ENCODE measurements at regions not wholly inside any gene's neighbourhood (a gene's known extent, or its start where the extent isn't known, plus 50 kb on each side); places are given as distances from the start of the nearest gene placed in this dataset.
A peak's percentile ranks its signal among the peaks of the same experiment; 100 is the strongest.

- Histone ChIP-seq H3K4me1 (peaks cover 12 to 42% (median 20%) of the 10 kb centered on the region in 10 experiments), H3K27me3 (peaks cover 0 to 32% (median 0%) of the 10 kb centered on the region in 11 experiments; a peak in 4 of 22 replicates), H3K4me2 (no peak overlapping the region), H3K36me3 (no peaks in the 10 kb centered on the region), H4K20me1 (0 out of 22 replicates have a peak, but pooled peaks cover 0 to 3% (median 0%) of the 10 kb centered on the region in 11 experiments), H3K9me3 (replicated peaks in 1 of 11) (peaks cover 0 to 13% (median 0%) of the 10 kb centered on the region in 11 experiments; a peak in 7 of 22 replicates), H3K4me3 (no peak overlapping the region), H3K9ac (no peak overlapping the region), H3K27ac (no peak overlapping the region)
- no peak for TF ChIP-seq Cebpa-rat (IDR thresholded peaks at IDR 0.05)
Observed at GRCh38 chr6:93684339-93684738, 265.0 kb upstream of the EPHA7 start.

GRCh38 chr6:93679836-93680235, 260.5 kb upstream of the EPHA7 start:
- H3K9ac ChIP-seq, result no peak overlapping the region
- H4K20me1 ChIP-seq, result no peaks in the 10 kb centered on the region
- H3K27ac ChIP-seq, result peak overlapping the region in 7 of 11 experiments; percentile 26 to 58 (median 35); a peak in 6 of 22 replicates
- TF ChIP-seq Cebpa-rat (IDR thresholded peaks at IDR 0.05), result no peak
- H3K36me3 ChIP-seq, result no peaks in the 10 kb centered on the region
- H3K4me1 ChIP-seq, result peaks cover 18 to 43% (median 23%) of the 10 kb centered on the region in 10 experiments
- H3K4me2 ChIP-seq, result peak overlapping the region; percentile 32 to 66 (median 53); a peak in 20 of 22 replicates
- H3K9me3 ChIP-seq (replicated peaks in 1 of 11), result peaks cover 0 to 10% (median 0%) of the 10 kb centered on the region in 11 experiments; a peak in 7 of 22 replicates
- H3K4me3 ChIP-seq, result no peak overlapping the region
- peaks cover 0 to 25% (median 0%) of the 10 kb centered on the region in 11 experiments; a peak in 5 of 22 replicates for H3K27me3 ChIP-seq

GRCh38 chr6:93678841-93679454, 259.6 kb upstream of the EPHA7 start:
- H3K4me1 ChIP-seq, result peaks cover 18 to 43% (median 23%) of the 10 kb centered on the region in 10 experiments
- H3K36me3 ChIP-seq, result no peaks in the 10 kb centered on the region
- no peak overlapping the region for H3K4me3 ChIP-seq
- H3K27me3 ChIP-seq, result peaks cover 0 to 16% (median 0%) of the 10 kb centered on the region in 11 experiments; a peak in 5 of 22 replicates
- H3K27ac ChIP-seq, result no peak overlapping the region; a peak in 1 of 22 replicates
- H3K9me3 ChIP-seq (replicated peaks in 1 of 11), result peaks cover 0 to 4% (median 0%) of the 10 kb centered on the region in 11 experiments; a peak in 3 of 22 replicates
- H3K4me2 ChIP-seq, result peak overlapping the region; percentile 15 to 66 (median 53); a peak in 17 of 22 replicates
- H3K9ac ChIP-seq, result no peak overlapping the region
- TF ChIP-seq Cebpa-rat (IDR thresholded peaks at IDR 0.05), result no peak
- H4K20me1 ChIP-seq, result no peaks in the 10 kb centered on the region

GRCh38 chr6:93677264-93677965, 258.1 kb upstream of the EPHA7 start:
- Histone ChIP-seq H3K27ac (no peak overlapping the region), H4K20me1 (no peaks in the 10 kb centered on the region), H3K4me2 (peak overlapping the region in 2 of 11 experiments; percentile 1 to 13; a peak in 2 of 22 replicates), H3K9me3 (replicated peaks in 1 of 11) (0 out of 22 replicates have a peak, but pooled peaks cover 0 to 4% (median 0%) of the 10 kb centered on the region in 11 experiments), H3K4me1 (peaks cover 18 to 37% (median 23%) of the 10 kb centered on the region in 10 experiments), H3K27me3 (peaks cover 0 to 15% (median 0%) of the 10 kb centered on the region in 11 experiments; a peak in 5 of 22 replicates), H3K9ac (no peak overlapping the region), H3K36me3 (no peaks in the 10 kb centered on the region), H3K4me3 (no peak overlapping the region)
- no peak for TF ChIP-seq Cebpa-rat (IDR thresholded peaks at IDR 0.05)

GRCh38 chr6:93676581-93676980, 257.2 kb upstream of the EPHA7 start:
- Histone ChIP-seq H3K4me2 (no peak overlapping the region), H3K27me3 (peaks cover 0 to 15% (median 0%) of the 10 kb centered on the region in 11 experiments; a peak in 5 of 22 replicates), H3K9ac (no peak overlapping the region), H3K4me3 (no peak overlapping the region), H3K4me1 (peaks cover 18 to 34% (median 23%) of the 10 kb centered on the region in 10 experiments), H4K20me1 (no peaks in the 10 kb centered on the region), H3K27ac (no peak overlapping the region), H3K9me3 (replicated peaks in 1 of 11) (0 out of 22 replicates have a peak, but pooled peaks cover 0 to 4% (median 0%) of the 10 kb centered on the region in 11 experiments), H3K36me3 (no peaks in the 10 kb centered on the region)
- TF ChIP-seq Cebpa-rat (IDR thresholded peaks at IDR 0.05), result no peak

GRCh38 chr6:93675856-93676417, 256.6 kb upstream of the EPHA7 start:
- no peak overlapping the region for H3K4me2 ChIP-seq
- H3K9ac ChIP-seq, result no peak overlapping the region

GRCh38 chr6:93663111-93663510, 243.8 kb upstream of the EPHA7 start:
- H3K27ac ChIP-seq, result no peak overlapping the region
- H3K4me1 ChIP-seq, result no peaks in the 10 kb centered on the region
- H3K4me2 ChIP-seq, result no peak overlapping the region
- H3K27me3 ChIP-seq, result no peaks in the 10 kb centered on the region
- H3K9ac ChIP-seq, result no peak overlapping the region
- H3K36me3 ChIP-seq, result no peaks in the 10 kb centered on the region
- TF ChIP-seq Cebpa-rat (IDR thresholded peaks at IDR 0.05), result no peak
- H4K20me1 ChIP-seq, result no peaks in the 10 kb centered on the region
- H3K9me3 ChIP-seq (replicated peaks in 1 of 11), result no peaks in the 10 kb centered on the region
- no peak overlapping the region for H3K4me3 ChIP-seq

More at GRCh38 chr6:93675856-93676417, 256.6 kb upstream of the EPHA7 start:
- Histone ChIP-seq H3K27ac (no peak overlapping the region), H3K27me3 (peaks cover 0 to 15% (median 0%) of the 10 kb centered on the region in 11 experiments; a peak in 5 of 22 replicates), H3K4me1 (peaks cover 18 to 32% (median 22%) of the 10 kb centered on the region in 10 experiments), H3K4me3 (no peak overlapping the region), H4K20me1 (no peaks in the 10 kb centered on the region), H3K36me3 (no peaks in the 10 kb centered on the region), H3K9me3 (replicated peaks in 1 of 11) (0 out of 22 replicates have a peak, but pooled peaks cover 0 to 3% (median 0%) of the 10 kb centered on the region in 11 experiments)
- no peak for TF ChIP-seq Cebpa-rat (IDR thresholded peaks at IDR 0.05)

GRCh38 chr6:93654548-93654947, 235.2 kb upstream of the EPHA7 start:
- no peak overlapping the region for H3K4me2 ChIP-seq
- H3K9ac ChIP-seq, result no peak overlapping the region
- H3K27ac ChIP-seq, result no peak overlapping the region
- TF ChIP-seq Cebpa-rat (IDR thresholded peaks at IDR 0.05), result no peak
- 0 out of 20 replicates have a peak, but pooled peaks cover 0 to 6% (median 0%) of the 10 kb centered on the region in 10 experiments for H3K4me1 ChIP-seq
- no peaks in the 10 kb centered on the region for H3K27me3 ChIP-seq
- no peak overlapping the region for H3K4me3 ChIP-seq
- H3K36me3 ChIP-seq, result no peaks in the 10 kb centered on the region
- H3K9me3 ChIP-seq (replicated peaks in 1 of 11), result peaks cover 0 to 24% (median 0%) of the 10 kb centered on the region in 11 experiments; a peak in 8 of 22 replicates
- no peaks in the 10 kb centered on the region for H4K20me1 ChIP-seq
